ENCODE measurements at regions not wholly inside any gene's neighbourhood (a gene's known extent, or its start where the extent isn't known, plus 50 kb on each side); places are given as distances from the start of the nearest gene placed in this dataset.

GRCh38 chr2:2410987-2411386 lies 79.9 kb upstream of the MYT1L start:
- TF ChIP-seq, protein P1, sequence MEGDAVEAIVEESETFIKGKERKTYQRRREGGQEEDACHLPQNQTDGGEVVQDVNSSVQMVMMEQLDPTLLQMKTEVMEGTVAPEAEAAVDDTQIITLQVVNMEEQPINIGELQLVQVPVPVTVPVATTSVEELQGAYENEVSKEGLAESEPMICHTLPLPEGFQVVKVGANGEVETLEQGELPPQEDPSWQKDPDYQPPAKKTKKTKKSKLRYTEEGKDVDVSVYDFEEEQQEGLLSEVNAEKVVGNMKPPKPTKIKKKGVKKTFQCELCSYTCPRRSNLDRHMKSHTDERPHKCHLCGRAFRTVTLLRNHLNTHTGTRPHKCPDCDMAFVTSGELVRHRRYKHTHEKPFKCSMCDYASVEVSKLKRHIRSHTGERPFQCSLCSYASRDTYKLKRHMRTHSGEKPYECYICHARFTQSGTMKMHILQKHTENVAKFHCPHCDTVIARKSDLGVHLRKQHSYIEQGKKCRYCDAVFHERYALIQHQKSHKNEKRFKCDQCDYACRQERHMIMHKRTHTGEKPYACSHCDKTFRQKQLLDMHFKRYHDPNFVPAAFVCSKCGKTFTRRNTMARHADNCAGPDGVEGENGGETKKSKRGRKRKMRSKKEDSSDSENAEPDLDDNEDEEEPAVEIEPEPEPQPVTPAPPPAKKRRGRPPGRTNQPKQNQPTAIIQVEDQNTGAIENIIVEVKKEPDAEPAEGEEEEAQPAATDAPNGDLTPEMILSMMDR (IDR thresholded peaks at IDR 0.05) = no peak
- TF ChIP-seq POLR2A (IDR thresholded peaks at IDR 0.05) = no peak
